ENCODE measurements at regions not wholly inside any gene's neighbourhood (a gene's known extent, or its start where the extent isn't known, plus 50 kb on each side); places are given as distances from the start of the nearest gene placed in this dataset.

DNA sequence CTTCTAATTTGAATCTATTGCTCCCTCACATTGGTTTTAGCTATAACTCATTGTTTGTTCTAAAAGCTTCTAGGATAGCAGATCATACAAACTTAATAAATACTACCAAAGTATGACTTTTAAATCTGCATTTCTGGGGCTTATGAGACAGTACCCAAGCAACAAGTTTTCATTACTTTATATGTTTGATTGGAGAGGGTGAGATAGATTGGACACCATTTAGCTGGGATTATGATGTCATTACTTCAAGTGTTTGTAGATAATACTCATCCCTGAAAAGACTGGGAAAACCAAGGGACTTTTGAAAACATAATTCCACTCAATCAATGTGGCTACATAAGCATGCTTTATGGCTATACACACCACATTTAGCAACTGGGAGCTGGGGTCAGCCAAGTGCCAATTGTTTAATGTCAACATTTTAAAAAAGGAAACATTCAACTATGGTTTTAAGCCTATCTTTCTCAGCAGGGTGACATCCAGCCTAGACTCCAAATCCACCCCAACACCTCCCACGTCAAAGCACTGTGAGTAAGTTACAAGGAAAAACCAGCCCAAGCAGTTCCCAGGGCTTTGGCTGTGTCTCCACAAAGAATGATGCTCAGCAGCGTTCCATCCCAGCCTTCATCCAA, 119.9 kb downstream of the ETAA1 start:
- DNase-seq = no peak

DNA sequence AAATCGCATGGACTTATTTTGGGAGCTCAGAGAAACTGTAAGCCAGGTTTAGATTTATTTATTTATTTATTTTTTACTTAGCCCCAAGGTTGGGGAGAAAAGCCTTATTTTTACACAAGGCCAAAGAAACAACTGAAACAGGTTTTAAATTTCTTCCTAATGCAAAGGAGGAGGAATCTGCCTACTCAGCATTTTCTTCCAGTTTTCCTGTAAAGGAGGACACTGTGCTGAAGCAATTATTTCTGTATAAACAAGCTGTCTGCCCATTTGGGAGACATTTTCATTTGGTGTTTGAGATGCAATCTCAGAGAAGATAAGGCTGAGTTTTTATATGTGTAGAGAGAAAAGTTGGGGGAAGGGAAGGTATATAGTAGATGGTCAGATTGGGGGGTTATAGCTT, 125.0 kb downstream of the ETAA1 start:
- no peak for DNase-seq

DNA sequence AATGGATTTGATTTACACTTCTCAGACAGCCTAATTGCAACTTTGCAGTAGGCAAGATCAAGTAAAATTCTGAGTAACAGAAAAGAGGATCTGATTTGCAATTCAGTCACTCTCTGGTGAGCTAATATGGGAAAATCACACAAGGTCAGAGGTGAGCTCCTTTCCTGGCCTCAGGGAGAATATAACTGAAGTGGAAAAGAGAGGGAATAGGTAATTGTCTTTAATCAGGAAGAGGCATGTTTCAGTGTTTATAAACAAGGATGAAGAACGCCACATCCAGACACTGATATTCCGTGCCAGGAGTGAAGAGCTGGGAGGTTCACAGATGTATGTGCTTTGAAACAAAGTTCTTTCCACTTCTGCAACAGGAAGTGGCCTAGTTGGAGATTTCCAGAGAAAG, 127.1 kb downstream of the ETAA1 start:
- no peak for DNase-seq

DNA sequence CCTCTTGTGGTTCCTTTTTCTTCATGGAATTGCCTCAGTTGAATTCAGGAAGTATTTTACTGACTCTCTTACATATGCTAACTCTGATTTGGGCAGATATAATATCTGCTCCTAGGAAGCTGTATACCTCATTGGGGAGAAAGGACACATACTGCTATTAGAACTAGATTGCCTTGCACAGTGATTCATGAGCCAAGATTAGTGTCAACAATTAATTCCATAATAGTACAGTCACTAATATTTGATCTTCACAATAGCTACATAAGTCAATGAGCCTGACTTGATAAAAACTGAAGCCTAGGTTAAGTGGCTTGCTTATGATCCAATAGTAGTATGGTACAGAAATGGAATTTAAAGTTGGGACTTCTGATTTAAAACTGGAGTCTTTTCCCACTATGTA, 127.6 kb downstream of the ETAA1 start:
- no peak for DNase-seq

DNA sequence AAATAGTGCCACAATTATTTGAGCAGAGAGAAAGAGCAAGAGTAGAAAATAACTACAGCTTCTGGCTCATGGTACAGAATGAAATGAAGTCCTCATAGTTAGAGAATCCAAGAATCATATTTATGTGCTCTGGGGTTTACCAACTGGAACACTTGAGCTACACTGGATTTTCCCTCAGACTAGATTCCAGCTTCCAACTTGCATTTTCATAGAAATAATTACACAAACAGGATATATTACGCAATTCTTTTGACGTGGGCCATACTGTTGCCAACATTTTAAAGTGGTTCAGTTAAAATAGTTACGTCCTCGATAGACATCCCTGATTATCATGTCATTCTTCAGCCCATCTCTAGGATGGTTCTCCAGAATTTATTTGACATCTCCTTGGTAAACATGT, 129.2 kb downstream of the ETAA1 start:
- DNase-seq = no peak

DNA sequence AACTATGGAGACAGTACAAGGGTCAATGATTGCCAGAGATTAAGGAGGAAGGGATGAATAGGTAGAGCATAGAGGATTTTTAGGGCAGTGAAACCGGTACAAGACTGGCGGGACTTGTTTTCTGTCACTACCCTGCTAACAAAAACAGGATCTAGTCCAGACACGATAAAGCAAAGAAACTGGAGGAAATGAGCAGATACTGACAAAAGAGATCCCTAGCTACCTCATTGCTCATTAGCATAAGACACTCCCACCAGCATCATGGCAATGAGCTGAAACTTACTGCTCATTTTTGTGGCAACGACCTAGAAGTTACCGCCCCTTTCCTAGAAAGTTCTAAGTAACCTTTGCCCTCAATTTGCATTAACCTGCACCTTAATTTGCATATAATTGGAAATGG, 131.2 kb downstream of the ETAA1 start:
- DNase-seq = no peak

DNA sequence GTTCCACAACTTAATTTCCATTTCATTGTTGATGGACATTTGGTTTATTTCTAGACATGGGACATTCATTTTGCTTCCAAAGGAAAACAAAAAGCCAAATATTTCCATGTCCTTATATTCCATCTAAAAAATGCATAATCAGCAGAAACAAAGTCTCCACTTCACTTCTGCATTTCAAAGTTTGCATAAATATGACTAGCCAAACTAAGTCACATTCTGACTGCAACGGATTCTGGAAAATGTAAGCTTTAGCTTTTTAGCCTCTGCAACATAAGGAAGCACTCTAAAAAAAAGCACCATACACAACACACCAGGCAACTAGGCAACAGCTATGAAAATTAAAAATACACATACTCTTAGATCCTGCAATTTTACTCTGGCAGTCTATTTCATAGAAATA, 135.3 kb downstream of the ETAA1 start:
- no peak for DNase-seq

DNA sequence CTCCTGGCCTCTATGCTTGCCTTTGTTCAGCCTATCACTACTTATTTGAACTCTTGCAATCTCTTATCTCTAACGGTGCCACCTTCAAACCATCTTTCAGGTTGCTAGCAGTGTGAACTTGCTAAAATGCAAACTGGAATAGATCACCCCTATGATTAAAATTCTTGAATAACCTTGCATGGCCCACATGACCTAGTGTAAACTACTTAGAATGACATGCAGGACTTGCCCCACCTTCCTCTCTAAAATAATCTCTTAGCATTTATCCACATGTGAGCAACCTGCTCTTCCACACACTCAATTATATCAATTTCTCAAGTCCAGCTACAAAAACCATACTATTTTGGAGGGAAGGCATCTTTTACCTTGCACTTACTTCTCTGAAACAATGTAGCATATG, 137.6 kb downstream of the ETAA1 start:
- no peak for DNase-seq

DNA sequence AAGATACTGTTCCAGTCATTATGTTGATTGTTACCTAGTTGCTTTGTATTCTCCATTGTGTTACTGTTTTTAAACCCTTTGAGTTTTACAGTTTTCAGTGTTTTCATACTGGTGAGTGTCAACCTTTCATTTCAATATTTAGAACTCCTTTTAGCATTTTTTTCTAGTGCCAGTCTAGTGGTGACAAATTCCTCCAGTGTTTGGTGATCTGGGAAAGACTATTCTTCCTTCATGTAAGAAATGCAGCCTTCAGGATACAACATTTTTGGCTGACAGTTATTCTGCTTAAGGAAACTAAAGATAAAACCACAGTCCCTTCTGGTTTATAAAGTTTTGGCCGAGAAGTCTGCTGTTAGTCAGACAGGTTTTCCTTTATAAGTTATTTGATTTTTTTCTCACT, 143.8 kb downstream of the ETAA1 start:
- no peak for DNase-seq

DNA sequence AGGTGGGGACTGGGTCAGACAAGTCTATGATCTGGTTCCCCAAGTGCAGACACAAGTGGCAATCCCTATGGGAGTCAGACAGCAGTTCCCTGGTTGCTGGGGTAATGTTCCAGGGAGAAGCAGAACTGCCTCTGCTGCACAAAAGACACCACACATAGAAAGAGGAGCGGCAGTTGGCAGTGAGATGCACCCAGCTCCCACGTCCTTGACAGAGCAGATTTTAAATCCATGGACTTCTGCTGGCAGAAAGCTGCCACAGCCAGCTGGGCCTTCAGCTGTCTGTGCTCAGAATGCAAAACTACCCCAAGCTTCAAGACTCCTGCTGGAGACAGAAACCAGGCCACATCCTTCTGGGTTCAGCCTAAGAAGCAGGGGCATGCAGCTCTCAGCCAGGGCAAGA, 147.2 kb downstream of the ETAA1 start:
- DNase-seq = no peak

DNA sequence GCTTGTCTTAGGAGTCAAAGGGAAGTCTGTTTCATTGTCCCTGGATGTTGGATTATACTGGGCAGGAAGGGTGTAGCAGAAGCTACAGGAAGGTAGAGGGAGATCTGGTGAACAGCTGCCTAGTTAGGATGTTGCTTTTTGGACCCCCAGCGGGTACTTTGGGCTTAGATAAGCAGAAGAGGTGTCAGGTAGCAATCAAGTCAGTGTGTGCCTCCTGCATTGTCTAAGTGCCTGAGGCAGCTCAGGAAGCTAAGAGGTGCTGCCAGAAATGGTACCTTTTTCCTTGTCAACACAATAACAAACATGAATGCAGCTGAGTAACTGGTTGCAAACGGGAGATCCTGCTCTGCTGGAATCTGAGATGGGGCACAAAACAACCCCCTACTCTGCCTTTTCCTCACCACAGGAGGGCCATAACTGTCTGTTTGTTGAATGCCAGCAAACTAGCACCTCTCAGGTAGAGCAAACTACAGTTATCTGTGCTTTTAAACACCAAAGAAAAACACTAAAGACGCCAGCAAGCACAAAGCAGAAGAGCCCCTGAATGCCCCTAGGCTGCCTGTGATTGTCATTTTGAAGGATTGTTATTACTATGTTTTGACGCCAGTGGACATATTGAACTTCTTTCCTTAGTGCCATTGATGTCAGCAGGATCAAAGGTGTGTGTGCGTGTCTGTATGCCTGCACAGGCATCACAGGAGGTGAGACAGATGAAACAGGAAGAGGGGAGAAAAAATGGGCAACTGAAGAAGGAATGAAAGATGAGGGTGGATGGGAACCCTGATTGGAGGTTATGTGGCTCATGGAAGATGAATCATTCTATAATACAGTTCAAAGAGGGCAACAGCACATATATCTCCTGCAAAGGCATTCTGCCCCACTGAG, 151.4 kb downstream of the ETAA1 start:
- no peak for DNase-seq

DNA sequence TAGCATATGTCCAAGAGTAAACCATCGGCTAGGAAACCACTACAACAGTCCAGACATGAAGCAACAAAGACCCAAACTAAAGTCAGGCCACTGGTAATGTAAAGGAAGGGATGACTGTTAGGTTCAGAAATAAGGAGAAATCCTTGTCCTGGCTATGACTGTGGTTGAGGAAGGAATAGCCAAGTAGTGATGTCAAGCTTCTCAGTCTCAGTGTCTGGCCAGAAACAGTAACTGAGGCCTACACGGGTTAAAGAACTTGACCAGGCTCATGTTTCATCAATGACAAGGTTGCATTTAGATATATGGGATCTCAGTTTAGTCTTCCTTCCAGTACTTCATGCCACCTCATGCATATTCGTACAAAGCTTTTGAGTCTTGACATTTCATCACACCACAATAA, 162.0 kb downstream of the ETAA1 start:
- DNase-seq = no peak

DNA sequence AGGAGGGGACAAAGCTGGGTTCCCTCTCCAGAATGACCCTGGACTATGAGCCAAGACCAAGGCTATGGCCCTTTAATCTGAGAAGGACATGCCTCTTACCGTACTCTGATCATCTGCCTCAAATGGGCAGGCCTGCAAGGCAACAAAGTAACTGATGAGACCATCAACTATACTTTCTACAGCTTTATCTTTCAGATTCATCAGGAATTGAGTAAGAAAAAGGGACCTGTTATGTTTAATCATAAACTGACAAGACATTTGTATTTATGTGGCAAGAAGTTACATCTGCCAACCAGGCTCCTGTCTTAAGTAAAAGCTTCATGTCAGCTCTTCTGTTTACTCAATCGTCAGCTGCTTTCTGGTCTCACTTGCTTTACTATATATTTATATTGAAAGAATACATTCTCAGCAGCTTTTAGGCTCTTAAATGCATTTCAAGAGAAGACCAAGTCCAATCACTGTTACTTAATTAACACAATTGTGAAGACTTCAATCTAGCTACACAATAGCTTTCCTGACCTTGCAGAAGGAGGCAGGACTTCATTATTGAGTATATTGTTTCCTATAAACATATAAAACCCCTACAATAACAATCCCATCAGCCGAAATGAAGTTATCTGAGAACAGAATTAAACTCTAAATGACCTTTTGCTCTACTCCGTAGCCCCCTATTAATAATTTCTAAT, 163.8 kb downstream of the ETAA1 start:
- DNase-seq = no peak

DNA sequence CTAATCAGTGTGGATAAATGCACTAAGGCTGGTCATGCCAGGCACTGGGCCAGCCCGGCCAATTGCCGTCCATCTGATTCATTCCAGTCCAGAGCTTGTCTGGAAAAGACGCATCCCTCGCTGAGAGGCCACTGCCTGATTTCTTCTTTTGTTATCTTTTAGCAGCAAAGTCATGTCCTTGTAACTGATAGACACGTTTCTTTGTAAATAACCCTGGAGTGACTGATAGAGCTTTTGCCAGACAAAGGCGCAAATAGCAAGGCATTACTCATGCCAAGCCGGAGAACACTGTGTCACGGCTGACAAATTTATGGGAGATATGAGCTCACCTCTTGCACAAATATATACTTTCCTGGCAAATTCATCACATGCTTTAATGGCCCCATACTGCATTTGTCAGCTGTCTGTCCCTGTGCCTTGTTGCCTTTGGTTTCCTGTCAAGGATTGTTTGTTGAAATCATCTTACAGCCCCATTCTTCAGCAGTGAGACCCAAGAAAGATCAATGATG, 164.4 kb downstream of the ETAA1 start:
- no peak for DNase-seq

DNA sequence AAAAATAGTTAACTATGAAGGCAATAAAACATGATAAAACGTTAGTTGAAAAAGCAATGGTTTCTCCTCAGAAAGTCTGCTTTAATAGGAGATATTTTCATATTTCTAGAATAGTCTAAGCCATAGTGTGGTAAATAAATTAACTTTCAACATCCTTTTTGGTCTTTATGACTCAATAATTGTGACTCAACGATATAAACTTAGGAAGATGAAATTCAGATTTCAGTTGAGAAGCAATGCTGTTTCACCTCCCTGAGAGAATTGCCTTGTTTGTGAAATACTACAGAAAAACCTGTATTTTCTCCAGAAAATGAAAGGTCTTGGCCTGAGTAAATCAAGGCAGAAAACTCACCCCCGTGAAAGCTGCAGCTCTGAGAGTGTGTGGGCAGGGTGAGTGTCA, 166.9 kb downstream of the ETAA1 start:
- no peak for DNase-seq

DNA sequence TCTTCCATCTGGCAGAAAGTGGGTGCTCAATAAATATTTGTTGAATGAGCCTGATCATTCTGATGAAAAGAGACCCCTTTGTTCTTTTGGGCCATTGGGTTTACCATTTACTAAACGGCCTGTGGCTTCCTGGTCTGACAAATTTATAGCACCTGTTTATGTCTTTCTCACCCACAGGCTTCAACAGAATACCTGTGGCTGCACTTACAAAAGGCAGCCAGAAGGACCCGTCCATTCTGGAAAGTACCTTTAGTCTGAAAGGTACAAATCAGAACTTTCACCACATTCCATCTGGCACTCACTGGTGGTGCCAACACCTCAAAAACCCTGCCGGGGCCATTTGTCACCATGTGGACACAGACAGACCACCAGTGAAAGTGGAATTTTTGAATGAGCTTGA, 167.5 kb downstream of the ETAA1 start:
- DNase-seq = no peak

DNA sequence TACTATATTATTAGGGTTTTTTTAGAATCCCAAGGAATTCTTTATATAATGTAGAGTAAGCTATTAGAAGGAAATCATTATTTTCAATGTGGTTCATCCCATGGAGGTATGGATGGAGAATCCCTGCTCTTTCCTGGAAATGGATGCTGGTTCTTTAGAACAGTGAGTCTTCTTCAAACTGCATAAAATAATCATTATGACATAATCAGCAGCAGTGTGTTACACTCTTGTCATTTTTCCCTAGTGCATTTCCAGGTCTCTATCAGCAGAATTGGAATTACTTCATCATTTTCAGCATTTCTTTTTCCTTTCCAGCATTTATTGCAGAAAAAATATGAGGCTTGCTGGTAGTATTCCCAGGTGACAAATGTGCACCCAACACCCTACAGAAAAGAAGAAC, 168.1 kb downstream of the ETAA1 start:
- no peak for DNase-seq

DNA sequence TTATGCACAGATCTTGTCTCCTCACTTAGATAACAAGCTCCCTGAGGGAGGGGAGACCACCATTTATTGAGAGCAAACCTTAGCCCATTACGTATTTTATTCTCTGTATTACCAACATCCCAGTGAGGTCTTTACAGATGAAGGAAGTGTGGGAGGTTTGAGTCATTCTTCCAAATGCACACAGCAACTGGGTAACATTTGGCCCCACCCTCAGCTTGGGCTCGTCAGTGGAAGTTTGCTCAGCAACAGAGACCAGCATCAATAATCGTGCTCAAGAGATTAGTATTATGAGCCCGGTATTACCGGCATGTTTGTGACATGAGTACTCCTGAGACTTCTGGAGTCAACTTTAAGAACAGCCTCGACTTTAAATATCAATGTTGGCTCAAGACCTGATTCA, 168.6 kb downstream of the ETAA1 start:
- no peak for DNase-seq

DNA sequence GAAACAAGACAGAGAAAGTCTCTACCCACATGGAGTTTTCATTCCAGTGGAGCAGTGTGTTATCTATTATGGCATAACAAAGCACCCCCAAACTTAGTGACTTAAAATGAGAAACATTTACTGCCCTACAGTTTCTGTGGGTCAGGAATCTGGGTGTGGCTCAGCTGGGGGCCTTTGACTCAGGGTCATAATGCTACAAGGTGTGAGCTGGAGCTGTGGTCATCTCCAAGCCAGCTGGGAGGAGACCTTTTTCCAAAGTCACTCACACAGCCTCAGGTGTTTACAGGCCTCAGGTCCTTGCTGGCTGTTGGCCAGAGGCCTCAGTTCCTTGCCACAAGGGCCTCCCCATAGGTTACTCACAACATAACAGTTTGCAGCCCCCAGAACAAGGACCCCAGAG, 169.2 kb downstream of the ETAA1 start:
- DNase-seq = no peak

DNA sequence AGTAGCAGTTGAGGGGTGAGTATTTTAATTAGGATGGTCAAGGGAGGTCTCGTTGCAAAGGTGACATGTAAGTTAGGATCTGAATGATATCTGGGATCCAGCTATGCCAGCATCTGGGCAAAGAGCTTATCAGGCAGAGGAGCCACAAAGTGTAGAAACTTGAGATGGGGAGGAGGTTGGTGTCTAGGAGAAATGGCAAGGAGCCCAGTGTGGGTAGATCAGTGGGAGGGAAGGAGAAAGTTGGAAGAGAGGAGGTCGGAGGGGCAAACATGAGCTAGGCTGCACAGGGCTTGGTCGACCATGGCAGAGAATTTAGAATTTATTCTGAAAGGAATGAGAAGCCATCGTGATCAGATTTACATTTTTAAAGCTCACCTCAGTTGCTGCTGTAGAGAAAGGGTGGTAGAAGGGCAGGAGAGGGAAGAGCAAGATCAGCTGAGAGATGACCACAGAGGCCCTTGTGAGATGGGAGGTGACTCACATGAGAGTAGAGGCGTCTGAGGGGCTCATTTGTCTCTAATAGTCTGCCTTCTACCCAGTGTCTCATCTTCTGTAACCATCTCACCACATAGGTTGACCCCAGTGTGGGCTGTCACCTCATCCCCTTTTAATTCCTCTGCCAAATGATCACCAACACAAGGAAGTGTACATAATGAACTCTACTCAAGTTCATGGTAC, 170.0 kb downstream of the ETAA1 start:
- no peak for DNase-seq

DNA sequence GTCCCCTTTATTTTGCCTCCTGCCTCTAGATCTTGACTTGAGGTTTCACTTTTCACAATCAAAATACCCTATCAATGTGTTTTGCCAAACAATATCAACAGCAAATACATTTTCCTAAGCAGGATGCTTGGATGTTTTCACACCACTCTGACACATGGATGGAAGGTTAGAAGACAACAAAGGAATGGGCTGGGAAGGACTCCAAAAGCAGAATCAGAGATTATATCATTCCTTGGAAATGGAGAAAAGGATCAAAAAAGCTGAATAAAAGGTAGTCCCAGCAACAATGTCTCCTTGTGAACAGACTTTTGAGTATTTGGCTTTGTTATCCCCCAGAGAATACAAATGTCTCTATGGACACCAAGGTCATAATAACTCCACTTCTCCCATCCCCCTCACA, 170.8 kb downstream of the ETAA1 start:
- no peak for DNase-seq

DNA sequence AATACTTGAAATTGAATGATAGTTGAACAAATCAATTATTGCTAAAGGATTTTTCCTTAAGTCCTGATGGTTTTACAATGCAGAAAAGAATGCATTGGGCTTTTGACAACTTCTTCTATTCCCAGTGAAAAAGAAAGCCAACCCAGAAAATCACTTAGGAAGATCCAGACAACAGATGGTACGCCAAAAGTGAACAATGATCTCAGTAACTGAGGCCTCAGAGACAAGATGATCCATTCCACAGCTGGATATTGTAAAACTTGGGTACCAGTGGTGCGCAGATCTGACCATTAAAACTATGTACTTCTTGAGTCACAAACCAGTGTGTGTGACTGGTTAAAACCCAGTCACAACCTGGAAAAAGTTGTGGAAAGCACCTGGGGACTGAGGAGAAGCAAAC, 173.5 kb downstream of the ETAA1 start:
- no peak for DNase-seq

All from activated T-cell treated with anti-CD3 and anti-CD28 coated beads, Interleukin-2, amount 50 U/mL, for 48 hours (primary cell).